ENCODE measurements at regions not wholly inside any gene's neighbourhood (a gene's known extent, or its start where the extent isn't known, plus 50 kb on each side); places are given as distances from the start of the nearest gene placed in this dataset.

DNA sequence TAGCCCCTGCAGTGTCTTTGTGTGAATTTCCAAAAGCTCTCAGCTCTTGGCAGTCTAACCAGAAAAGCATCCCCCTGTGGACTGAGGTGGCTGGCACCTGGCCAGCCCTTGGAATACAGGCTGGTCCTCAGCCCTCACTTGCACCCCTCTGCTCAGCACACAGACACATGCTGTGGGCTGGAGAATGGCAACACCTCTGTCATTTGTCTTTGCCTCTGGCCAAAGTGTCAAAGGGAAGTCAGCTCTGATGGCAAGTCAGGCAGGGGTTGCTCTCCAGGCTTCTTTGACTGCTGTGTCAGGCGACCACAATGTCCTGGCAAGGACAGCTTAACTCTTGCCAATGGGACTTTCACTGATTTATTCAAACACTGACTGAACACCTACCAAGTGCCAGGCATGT is 724.8 kb downstream of the INHBA start:
- TF ChIP-seq POLR2A (IDR thresholded peaks at IDR 0.05; ENCODE audit: low read length) (no peak), GATA1 (IDR thresholded peaks at IDR 0.05; ENCODE audit: low read depth, low read length) (no peak)

Data from erythroblast (primary cell).